ENCODE measurements at regions not wholly inside any gene's neighbourhood (a gene's known extent, or its start where the extent isn't known, plus 50 kb on each side); places are given as distances from the start of the nearest gene placed in this dataset.

GRCh38 chr2:104444392-104444791, 409.5 kb upstream of the POU3F3 start:
- H3K36me3 ChIP-seq (ENCODE audit: insufficient read depth, low read length) = no peaks in the 10 kb centered on the region
- H3K4me2 ChIP-seq (ENCODE audit: low read length) = no peak overlapping the region
- no peak overlapping the region for H2AFZ ChIP-seq (ENCODE audit: low read depth, low read length)
- H3K27ac ChIP-seq (ENCODE audit: low read length) = no peak overlapping the region
- H3K9me2 ChIP-seq (ENCODE audit: insufficient read depth, low read length) = no peaks in the 10 kb centered on the region
- no peak overlapping the region for H3K9ac ChIP-seq (ENCODE audit: low read length)
- no peaks in the 10 kb centered on the region for H4K20me1 ChIP-seq (ENCODE audit: insufficient read depth)
- TF ChIP-seq, protein P1, sequence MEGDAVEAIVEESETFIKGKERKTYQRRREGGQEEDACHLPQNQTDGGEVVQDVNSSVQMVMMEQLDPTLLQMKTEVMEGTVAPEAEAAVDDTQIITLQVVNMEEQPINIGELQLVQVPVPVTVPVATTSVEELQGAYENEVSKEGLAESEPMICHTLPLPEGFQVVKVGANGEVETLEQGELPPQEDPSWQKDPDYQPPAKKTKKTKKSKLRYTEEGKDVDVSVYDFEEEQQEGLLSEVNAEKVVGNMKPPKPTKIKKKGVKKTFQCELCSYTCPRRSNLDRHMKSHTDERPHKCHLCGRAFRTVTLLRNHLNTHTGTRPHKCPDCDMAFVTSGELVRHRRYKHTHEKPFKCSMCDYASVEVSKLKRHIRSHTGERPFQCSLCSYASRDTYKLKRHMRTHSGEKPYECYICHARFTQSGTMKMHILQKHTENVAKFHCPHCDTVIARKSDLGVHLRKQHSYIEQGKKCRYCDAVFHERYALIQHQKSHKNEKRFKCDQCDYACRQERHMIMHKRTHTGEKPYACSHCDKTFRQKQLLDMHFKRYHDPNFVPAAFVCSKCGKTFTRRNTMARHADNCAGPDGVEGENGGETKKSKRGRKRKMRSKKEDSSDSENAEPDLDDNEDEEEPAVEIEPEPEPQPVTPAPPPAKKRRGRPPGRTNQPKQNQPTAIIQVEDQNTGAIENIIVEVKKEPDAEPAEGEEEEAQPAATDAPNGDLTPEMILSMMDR (IDR thresholded peaks at IDR 0.05; ENCODE audit: poor library complexity, severe bottlenecking) = no peak
- TF ChIP-seq RAD21 (conservative IDR thresholded peaks at IDR 0.05) (no peak), EZH2 (IDR thresholded peaks at IDR 0.05; ENCODE audit: borderline replicate concordance, insufficient read depth, low read length, poor library complexity, severe bottlenecking) (no peak), EP300 (conservative IDR thresholded peaks at IDR 0.05; ENCODE audit: poor library complexity, severe bottlenecking) (no peak), POLR2AphosphoS5 (IDR thresholded peaks at IDR 0.05) (no peak), SMC3 (conservative IDR thresholded peaks at IDR 0.05; ENCODE audit: poor library complexity) (no peak), TAF1 (IDR thresholded peaks at IDR 0.05; ENCODE audit: low read depth) (no peak)
- TF ChIP-seq, protein P2, sequence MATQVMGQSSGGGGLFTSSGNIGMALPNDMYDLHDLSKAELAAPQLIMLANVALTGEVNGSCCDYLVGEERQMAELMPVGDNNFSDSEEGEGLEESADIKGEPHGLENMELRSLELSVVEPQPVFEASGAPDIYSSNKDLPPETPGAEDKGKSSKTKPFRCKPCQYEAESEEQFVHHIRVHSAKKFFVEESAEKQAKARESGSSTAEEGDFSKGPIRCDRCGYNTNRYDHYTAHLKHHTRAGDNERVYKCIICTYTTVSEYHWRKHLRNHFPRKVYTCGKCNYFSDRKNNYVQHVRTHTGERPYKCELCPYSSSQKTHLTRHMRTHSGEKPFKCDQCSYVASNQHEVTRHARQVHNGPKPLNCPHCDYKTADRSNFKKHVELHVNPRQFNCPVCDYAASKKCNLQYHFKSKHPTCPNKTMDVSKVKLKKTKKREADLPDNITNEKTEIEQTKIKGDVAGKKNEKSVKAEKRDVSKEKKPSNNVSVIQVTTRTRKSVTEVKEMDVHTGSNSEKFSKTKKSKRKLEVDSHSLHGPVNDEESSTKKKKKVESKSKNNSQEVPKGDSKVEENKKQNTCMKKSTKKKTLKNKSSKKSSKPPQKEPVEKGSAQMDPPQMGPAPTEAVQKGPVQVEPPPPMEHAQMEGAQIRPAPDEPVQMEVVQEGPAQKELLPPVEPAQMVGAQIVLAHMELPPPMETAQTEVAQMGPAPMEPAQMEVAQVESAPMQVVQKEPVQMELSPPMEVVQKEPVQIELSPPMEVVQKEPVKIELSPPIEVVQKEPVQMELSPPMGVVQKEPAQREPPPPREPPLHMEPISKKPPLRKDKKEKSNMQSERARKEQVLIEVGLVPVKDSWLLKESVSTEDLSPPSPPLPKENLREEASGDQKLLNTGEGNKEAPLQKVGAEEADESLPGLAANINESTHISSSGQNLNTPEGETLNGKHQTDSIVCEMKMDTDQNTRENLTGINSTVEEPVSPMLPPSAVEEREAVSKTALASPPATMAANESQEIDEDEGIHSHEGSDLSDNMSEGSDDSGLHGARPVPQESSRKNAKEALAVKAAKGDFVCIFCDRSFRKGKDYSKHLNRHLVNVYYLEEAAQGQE (IDR thresholded peaks at IDR 0.05; ENCODE audit: borderline replicate concordance) = no peak
- H3K4me3 ChIP-seq (ENCODE audit: low read length) = no peak overlapping the region
- H3K9me3 ChIP-seq (ENCODE audit: low read length) = peaks cover 3% of the 10 kb centered on the region
- H3K27me3 ChIP-seq (ENCODE audit: insufficient read depth, low read depth, low read length) = no peaks in the 10 kb centered on the region
- no peaks in the 10 kb centered on the region for H3K79me2 ChIP-seq (replicated peaks; ENCODE audit: insufficient read depth, low read length)
- no peaks in the 10 kb centered on the region for H3F3A ChIP-seq (ENCODE audit: insufficient read depth, low read length, poor library complexity, severe bottlenecking)

DNA sequence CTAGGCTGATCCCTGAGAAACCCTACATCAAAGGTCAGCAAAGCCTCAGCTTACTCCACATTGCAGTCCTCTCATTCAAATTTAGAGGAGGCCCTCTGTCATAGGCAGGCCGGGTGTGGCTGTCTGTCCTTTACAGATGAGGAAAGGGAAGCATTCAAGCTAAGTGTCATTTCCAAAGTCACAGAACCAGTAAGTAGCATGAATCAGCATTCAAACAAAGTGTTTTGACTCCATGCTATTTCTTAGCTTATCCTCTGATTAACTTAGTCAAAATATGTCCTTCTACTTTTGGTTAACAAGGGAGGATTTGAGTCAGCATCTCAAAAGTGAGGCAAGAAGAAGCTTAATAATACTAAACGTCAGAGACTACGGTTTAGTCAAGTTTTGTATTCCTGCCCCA, 409.0 kb upstream of the POU3F3 start:
- Histone ChIP-seq H3F3A (ENCODE audit: insufficient read depth, low read length, poor library complexity, severe bottlenecking) (no peaks in the 10 kb centered on the region), H3K4me2 (ENCODE audit: low read length) (no peak overlapping the region), H3K9me3 (ENCODE audit: low read length) (peaks cover 3% of the 10 kb centered on the region), H3K27me3 (ENCODE audit: insufficient read depth, low read depth, low read length) (no peaks in the 10 kb centered on the region), H3K9ac (ENCODE audit: low read length) (no peak overlapping the region), H2AFZ (ENCODE audit: low read depth, low read length) (no peak overlapping the region), H3K9me2 (ENCODE audit: insufficient read depth, low read length) (no peaks in the 10 kb centered on the region), H3K36me3 (ENCODE audit: insufficient read depth, low read length) (no peaks in the 10 kb centered on the region), H4K20me1 (ENCODE audit: insufficient read depth) (no peaks in the 10 kb centered on the region), H3K27ac (ENCODE audit: low read length) (no peak overlapping the region), H3K4me3 (ENCODE audit: low read length) (no peak overlapping the region), H3K79me2 (replicated peaks; ENCODE audit: insufficient read depth, low read length) (no peaks in the 10 kb centered on the region)
- TF ChIP-seq RAD21 (conservative IDR thresholded peaks at IDR 0.05) = no peak
- TF ChIP-seq, protein P2 (IDR thresholded peaks at IDR 0.05; ENCODE audit: borderline replicate concordance) = no peak
- TF ChIP-seq POLR2AphosphoS5 (IDR thresholded peaks at IDR 0.05) = no peak
- TF ChIP-seq SMC3 (conservative IDR thresholded peaks at IDR 0.05; ENCODE audit: poor library complexity) = no peak
- TF ChIP-seq MXI1 (conservative IDR thresholded peaks at IDR 0.05; ENCODE audit: poor library complexity, severe bottlenecking) = no peak
- TF ChIP-seq TAF1 (IDR thresholded peaks at IDR 0.05; ENCODE audit: low read depth) = no peak
- TF ChIP-seq, protein P1 (IDR thresholded peaks at IDR 0.05; ENCODE audit: poor library complexity, severe bottlenecking) = no peak
- TF ChIP-seq EP300 (conservative IDR thresholded peaks at IDR 0.05; ENCODE audit: poor library complexity, severe bottlenecking) = no peak
- no peak for TF ChIP-seq EZH2 (IDR thresholded peaks at IDR 0.05; ENCODE audit: borderline replicate concordance, insufficient read depth, low read length, poor library complexity, severe bottlenecking)
